Mucosa of gallbladder (tissue), 1 donor: ENCODE measurements at regions not wholly inside any gene's neighbourhood (a gene's known extent, or its start where the extent isn't known, plus 50 kb on each side); places are given as distances from the start of the nearest gene placed in this dataset.

Source experiments
- DNase-seq: peaks from one replicate; pipeline ENCODE4 v3.0.0-alpha.2; 2020; ENCODE audit warnings: low spot score
- donor health status: DM: no; HTN: no; CAD: no.

DNA sequence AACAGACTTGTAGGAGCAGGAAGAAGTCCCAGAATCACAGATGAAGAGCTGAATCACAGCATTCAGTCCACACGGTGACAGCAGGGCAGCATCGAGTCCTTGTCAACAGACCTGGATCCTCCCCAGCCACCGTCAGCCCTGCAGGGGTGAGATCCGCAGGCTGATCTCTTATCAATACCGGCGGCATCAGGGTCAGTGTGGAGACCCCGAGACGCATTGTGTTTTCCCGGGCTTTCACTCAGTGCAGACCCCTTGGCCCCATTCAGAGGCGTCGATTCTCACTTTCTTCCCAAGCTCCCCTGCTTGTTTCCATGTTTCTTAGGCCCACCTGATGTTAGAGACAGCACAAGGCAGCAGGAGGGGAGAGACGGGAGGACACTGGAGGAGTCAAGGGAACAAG is 609.6 kb downstream of the PTPRU start:
- DNase-seq = no peak

DNA sequence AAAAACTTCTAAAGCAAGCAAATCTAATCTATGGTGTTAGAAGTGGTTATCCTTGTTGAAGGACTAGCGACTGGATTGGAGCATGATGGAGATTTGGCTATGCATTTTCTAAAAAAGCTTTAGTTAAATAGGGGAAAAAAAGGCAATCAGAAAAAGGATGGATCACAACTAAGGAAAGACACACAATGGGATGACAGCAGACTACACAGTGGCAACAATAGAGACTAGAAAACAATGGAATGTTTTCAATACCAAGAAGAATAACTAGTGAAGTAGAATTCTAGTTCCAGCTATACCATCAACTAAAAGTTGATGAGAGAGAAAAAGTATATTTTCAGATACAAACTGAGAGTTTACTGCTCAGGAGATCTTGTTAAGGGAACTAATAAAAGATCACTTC is 605.8 kb downstream of the PTPRU start:
- DNase-seq = no peak

DNA sequence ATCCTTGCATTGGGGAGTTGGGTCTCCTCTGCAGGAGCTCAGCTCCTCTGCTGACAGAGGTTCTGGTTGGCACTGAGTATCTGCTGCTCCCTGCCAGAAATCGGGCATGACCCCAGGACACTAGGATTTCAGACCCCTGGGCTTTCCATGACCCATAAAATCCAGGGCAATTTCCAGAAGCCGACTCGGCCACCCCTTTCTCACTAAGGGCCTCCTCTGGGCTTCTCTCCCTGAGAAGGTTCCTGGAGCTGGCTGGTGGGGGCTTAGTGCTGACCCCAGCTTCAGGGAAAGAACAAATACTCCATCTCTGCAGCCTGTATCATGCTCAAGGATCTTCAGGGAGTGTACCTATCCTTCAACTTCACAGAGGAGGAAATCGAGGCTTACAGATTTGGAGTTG is 603.4 kb downstream of the PTPRU start:
- no peak for DNase-seq

DNA sequence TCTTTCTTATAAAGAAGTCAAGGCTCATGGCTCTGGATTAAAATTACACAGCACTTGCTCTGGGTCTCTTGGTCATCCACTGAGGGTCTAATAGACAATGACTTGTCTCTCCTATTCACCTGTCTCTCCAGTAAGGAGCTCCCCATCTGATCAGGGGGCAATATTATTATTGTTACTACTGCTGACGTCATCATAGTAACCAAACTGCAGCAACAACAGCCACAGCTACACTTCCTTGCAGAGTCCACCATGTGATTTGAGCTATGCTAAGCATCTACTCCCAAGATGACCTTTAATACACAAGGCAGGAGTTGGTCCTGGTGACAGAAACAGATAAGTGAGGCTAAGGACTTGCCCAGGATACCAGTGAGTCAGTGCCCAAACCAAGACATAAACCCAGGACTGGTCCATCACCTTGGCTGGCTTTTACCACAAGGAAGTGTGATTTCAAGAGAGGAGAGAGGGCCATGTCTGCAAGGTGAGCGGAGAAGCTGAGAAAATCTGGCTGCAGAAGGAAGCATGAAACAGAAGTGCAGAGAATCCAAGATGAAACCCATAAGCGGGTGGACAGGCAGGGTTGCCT is 602.5 kb downstream of the PTPRU start:
- DNase-seq = no peak

DNA sequence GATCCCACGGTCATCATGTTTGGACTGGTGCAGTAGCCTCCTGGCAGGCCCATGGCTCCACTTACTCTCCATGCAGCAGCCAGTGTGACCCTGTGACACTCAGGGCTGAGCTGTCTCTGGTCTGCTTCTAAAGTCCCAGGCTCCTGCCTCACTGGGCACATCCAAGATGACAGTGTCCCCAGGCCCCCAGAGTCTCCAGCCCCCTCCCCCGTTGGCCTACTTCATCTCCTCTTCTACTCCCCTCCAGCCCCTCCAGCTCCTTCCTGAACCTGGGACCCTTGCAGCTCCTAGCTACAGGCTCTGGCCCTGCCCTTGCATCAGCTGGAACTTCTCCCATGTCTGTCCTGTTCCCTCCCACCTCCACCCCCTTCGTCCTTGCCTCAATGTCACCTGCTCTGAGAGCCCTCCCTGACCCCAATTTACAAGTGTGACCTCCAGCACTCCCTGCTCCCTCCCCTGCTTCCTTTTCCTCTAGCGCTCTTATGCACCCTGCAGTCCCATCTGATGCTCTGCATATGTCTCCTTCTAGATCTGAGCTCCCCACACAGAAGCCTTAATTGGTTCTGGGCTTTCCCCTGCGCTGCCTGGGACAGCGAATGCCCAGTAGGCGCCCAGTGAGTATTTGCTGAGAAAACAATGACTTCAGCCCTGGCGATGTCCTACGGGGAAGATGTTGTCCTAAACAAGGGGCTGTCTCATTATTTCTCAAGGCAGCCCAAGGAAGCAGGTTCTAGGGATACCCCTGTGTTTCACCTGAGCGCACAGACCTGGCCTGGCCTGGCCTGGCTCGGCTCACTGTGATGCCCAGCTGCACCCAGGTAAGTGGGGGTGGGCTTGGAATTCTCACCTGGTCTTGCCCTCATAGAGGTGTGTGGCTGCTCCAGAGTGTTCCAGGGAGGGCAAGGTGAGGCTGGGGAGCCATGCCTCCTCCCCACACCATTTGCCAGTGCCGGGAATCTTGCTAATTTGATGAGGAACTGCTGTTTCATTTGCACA is 600.6 kb downstream of the PTPRU start:
- no peak for DNase-seq

DNA sequence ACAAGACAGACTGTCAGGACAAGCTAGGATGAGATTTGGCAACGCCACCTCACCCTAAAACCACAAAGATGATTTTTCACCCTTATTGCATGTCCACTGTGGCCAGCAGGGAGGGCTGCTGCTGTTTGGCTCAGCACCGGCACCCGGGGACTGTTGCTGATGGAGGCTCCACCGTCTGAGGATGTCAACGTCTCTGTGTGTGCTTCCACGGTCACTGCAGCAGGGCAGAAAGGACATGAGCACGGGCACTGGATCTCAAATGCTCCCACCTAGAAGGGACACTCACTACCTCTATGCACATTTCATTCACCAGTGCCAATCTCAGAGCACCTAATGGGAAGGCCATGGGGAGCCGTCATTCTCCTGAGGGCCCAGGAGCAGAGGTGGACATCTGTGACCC is 599.6 kb downstream of the PTPRU start:
- DNase-seq = no peak

DNA sequence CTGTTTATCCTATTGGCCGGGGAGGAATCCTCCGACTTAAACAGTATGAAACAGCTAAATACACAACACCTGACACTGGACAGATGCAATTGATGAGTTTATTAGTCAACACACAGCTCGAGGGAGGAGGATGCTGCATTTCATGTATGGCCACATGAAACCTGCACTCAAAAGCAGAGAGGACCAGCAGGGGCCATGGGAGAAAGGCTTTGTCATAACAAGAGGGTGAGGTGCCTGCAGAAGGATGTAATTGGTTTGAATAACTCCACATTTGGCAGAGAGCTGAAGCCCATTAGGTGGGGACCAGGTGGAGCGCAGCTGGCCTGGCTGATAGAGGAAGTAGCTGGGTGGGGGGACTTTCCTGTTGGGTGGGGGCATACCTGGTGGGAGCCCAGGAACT is 599.1 kb downstream of the PTPRU start:
- no peak for DNase-seq

DNA sequence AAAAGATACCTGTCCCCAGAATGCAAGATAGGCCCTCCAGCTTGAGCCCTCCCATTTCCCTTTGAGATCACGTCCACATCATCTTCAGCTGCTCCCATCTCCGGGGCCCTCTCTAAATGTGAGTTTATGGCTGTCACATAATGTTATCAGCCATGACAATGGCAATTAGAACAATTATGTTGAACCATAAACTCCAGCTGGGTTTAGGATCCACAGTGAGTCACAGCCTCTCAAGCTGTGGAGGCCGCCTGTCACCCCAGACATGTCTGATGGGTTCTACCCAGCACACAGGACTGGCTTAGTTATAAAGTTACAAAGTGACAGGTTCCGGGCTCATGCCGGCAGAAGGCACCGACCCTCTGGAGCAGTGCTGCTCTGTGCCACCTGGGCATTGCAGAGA is 597.3 kb downstream of the PTPRU start:
- DNase-seq = no peak

DNA sequence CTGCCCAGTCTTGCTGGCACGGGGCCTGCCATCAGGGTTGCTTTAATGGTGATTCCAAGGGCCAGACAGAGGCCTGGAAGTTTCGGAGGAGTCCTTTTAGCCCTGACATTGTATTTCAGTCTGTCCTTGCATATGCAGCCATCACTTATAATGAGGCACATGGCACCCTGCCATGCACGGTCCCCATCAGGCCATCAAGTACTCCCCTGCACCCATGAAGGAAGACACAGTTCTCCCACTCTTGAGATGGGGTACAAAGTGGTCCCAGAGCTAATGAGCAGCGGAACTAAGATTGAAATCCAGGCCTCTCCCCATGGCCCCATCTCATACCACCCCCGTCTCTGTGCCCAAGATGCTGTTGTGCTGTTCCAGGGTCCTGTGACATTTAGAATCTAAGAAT is 596.6 kb downstream of the PTPRU start:
- DNase-seq = no peak

DNA sequence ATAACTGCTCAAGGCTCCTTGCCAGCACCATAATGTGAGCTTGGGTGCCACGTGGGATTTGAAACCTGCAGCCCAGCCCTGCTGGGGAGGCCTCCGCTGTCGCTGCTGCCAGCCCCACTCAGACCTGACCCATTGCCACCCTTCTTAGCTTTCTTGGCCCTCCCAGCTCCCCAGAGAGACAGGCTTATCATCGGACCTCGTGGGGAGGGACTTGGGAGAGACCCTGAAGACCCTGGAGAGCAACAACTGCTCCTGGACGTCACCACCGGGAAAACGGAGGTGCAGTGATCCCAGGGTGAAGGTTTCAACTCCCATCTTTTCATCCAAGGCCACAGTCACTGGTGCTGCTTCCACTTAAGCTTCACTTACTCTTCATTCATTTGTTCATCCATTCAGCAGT is 596.1 kb downstream of the PTPRU start:
- no peak for DNase-seq

DNA sequence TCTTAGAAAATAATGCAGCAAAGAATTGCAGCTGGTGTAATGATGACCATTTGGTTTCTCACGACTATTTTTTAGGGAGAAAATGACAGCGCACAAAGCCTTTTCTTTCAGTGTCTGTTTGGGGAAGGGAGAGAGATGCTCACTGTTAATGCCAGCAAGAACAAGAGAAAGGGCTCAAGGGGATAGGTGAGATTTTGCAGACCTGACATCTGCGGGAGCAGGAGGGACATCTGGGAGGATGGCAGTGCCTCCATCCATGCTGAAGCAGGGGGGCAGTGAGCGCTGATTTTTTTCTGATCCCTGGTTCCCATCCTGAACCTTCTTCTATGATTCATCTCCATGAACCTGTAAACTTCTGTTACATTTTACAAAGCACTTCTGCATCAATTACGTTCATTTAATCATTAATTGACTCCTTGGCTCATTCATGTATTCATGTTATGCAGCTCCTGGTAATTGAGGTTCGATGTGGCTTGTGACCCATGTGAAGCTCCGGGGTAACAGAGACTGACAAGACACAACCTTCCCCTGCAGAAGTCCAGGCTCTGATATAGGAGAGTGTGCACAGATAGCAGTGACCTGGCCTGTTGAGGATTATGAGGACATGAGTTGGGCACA is 595.3 kb downstream of the PTPRU start:
- DNase-seq = no peak

DNA sequence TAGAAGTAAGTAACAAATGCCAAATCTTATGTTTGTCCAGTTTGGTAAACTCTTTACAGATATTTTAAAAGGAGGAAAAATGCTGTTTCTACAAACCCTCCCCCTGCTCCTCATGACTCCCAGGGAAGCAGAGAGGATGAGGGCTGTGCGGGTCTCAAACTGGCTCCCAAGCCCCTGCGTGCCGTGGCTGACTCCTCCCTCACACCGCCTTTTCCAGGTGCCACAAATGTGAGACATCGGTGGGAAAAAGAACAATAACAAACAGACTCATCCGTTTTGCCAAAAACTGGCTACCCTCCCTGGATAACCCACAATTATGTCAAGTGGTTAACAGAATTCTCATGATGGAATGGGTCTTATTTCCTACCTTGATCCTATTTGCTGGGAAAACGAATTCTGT is 594.6 kb downstream of the PTPRU start:
- DNase-seq = no peak

DNA sequence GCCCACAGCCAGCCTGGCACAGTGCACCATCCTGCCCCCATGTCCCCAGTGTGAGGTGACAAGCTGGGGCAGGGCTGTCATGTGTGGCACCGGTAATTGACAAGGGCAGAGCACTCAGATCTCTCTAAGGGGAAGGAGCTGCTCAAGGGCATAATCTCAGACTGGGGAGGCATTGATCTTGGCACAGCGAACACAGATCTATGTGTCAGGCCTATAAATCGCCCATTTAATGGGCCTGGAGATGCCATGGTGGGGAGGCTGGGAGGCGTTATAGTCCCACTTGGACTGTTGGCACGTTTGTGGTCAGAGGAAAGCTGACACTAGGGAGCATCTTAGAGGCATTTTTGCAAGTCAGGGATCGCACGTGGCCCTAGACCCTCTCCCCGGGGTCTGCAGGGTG is 594.1 kb downstream of the PTPRU start:
- no peak for DNase-seq

DNA sequence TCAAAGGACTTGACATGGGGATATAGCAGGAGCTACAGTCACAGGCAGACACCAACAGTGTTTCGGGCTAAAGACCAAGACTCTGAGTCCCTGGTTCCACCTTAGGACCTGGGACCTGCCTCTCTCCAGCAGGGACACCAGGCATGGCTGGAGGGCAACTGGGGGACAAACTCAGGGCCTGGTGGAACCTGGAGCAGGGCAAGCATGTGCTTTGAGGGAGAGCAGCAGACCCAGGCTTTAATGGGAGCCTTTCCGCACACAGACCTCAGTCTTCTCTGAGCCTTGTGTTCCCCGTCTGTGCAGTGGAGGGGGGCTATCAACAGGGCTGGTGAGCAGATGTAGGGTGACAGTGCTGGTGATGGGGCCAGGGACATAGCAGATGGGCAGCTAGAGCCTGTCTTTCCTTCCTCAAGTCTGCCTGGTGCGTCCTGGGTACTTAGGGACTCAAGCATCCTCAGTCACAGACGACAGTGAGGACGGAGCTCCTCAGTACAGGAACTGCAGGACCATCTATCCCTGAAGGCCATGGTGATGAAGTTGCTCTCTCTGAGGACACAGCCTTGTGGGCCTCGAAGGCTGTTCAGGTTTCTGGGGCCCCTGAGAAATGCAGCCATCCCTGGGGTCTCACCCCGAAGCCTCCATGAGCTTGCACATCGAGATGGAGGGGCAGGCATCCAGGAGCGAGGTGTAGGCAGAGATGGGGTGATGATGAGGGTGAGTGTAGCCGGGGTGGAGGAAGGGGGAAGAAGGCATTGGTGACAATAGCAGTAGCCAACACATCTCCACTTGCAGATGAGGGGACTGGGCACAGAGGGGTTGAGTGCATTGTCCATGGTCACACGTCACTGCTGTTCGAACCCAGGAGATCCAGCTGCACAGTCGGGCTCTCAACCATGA is 593.4 kb downstream of the PTPRU start:
- no peak for DNase-seq

DNA sequence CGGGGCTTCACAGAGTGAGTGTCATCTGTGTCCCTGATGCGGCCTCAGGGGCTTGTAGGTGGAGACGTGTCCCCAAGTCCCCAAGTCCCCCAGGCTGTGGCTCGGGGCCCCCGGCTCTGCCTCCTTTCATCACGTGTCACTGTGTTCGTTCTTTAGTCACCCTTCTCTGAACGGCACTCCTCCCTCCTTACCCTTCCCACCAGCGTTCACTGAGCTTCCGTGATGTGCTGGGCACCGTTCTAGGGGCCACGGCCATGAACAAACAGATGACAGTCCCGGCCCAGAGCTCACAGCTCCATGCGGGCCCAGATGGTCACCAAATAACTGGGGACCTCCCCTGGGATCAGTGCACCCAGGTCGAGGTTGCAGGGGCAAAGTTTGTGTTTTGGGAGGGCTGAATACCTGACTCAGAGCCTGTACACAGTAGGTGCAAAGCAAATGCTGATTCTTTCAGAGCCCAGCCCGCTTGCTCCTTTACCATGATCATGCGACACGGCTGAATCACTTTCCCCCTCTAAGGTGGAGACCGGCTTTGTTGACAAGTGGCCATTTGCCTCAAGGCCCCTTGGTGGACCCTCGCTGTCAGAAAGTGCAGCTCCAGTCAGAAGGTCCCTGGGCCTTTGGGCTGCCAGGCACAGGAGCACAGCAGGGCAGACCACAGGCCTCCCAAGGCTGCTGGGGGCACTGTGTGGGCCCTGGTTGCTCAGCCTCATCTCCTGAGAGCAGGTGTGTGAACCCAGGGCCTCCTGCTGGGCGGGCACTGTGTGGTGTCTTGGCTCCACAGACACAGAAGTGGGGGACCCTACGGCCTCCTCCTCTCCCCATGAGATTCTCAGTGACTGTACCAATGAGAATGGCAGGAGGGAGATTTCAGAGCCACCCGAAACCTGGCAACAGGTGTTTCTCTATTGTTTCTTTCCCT is 592.5 kb downstream of the PTPRU start:
- DNase-seq = no peak

DNA sequence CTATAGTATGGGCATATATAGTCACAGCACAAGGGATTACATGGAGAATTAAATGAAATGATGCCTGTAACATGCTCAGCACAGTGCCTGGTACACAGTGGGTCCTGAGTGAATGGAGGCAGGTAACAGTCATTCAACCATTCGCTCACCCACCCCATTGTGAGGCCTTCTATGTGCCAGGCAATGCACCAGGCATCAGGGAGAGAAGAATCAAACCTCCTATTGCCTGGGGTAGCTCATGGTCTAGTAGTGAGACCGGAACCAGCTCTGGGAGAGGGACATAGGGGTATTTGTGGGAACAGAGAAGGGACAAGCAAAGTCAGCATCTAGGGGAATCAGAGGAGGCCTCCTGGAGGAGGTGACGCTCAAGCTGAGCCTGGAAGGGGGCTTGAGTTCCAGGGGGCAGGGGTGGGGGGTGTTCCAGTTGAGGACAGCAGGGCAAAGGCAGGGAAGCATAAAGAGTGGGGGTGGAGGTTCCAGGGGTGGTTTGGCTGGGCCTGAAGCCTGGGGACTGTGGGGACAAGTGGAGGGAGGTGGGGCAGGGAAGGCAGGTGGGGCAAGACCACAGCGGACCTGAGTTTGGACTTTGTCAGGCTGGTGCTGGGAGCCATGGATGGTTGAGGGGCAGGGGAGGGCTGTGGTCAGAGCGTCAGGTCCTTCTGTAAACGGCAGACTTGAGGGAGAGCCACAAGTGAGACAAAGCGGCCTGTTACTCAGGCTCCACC is 591.6 kb downstream of the PTPRU start:
- DNase-seq = no peak

DNA sequence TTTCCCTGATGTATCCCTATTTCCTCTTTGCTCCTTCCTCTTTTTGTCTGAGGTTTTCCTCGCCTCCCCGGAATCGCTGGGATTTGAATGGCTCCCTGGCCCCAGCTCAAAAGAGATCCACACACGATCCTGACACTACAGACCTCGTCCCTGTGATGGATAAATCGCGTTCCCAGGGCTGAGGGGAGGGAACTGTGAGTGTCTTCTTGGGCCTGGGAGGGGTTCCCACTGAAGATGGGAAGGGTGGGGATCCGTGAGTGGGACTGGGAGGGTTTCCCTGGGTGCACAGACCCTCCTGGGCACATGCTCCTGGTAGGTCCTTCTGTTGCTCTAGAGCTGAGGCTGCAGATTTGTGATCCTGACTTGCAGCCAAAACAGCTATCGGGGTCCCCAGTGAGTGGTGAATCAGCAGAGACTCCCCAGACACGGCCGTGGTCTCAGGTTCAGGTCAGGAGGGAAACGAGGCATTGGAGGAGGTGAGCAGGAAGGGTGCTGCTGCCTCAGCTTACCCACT is 591.0 kb downstream of the PTPRU start:
- DNase-seq = no peak

DNA sequence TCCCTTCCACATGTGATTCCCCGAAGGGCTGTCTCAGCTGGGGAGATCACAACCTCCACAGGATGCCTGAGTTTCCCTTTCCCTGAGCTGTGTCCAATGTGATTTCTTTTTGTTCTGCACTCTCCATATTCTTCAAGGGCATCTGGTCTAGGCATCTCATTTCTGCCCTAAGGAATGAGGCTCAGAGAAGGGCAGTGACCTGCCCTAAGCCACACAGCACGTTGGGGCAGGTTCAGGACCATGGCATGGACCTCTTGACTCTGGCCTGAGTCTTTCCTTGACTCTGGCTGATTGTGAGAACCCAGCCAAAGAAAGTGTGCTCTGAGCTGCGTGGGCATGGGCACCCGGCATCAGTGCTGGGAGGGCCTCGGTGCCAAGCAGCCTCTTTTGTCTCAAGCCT is 590.3 kb downstream of the PTPRU start:
- no peak for DNase-seq

DNA sequence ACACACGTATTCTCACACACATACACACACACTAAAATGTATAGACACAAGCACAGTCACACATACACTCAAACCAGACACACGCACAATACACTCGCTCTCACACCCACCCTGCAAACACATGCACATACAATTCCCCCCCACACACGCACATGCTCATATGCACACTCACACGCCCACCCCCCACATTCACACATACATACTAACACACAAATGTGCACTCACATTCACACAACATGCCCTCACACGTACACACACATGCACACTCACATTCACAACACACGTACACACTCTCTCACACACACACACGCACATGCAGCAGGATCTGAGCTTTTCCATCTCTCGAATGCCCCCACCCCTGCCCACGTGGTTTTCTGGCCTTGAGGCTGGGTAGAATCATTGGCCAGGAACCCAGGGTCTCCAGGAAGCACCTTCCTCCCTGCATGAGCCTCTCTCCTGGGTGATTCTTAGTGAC is 589.7 kb downstream of the PTPRU start:
- no peak for DNase-seq
